GM23248 (cell line): ENCODE measurements at regions not wholly inside any gene's neighbourhood (a gene's known extent, or its start where the extent isn't known, plus 50 kb on each side); places are given as distances from the start of the nearest gene placed in this dataset.

Experiments
- EZH2 ChIP-seq: fragments of 200-600 bp; sonication (generic); IDR thresholded peaks from 2 replicates; pipeline ENCODE4 v1.6.1; 2018; ENCODE audit warnings: antibody characterized with exemption, mild to moderate bottlenecking; ENCODE audit not compliant: insufficient read depth, poor library complexity, severe bottlenecking
- EZH2phosphoT487 ChIP-seq: fragments of 200-600 bp; sonication (generic); IDR thresholded peaks from 2 replicates; pipeline ENCODE4 v1.6.1; 2018; ENCODE audit warnings: antibody characterized with exemption, moderate library complexity, mild to moderate bottlenecking, low read depth; ENCODE audit not compliant: insufficient read depth

GRCh38 chr10:27369880-27370279 lies 129.3 kb upstream of the ACBD5 start:
- no peak for TF ChIP-seq EZH2phosphoT487
- TF ChIP-seq EZH2: no peak
